ENCODE measurements at regions not wholly inside any gene's neighbourhood (a gene's known extent, or its start where the extent isn't known, plus 50 kb on each side); places are given as distances from the start of the nearest gene placed in this dataset.

DNA sequence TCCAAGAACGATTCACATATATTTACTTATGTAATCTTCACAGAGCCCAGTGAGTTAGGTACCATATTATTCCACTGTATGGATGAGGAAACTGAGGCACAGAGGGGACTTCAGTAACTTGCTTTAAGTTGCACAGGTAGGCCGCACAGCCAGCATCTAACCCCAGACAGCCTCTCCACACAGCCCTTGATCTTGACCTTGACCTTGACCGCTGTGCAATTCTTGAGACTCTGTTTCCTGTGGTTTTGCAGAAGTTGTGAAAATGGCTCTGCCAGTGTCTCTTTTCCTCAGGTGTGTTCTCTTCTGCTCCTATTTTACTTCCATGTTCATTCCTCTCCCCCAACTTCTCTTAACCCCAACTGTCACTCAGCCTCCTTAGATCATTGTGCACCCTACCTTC, 206.5 kb downstream of the SOX11 start:
- H3K9me3 ChIP-seq, result no peaks in the 10 kb centered on the region
- no peaks in the 10 kb centered on the region for H3K27me3 ChIP-seq
- H3K4me1 ChIP-seq, result no peaks in the 10 kb centered on the region
- H3K36me3 ChIP-seq, result no peaks in the 10 kb centered on the region
- WGBS, result 87% methylated on average over 3 of the region's 3 CpGs
- intact Hi-C loops (cut with DNase I), result no loop called here
- no peak overlapping the region for H3K4me3 ChIP-seq
- TF ChIP-seq POLR2A (IDR thresholded peaks at IDR 0.05; ENCODE audit: low read depth) (no peak), POLR2AphosphoS5 (IDR thresholded peaks at IDR 0.05) (no peak), EP300 (IDR thresholded peaks at IDR 0.05) (no peak)
- TF ChIP-seq, protein P1, sequence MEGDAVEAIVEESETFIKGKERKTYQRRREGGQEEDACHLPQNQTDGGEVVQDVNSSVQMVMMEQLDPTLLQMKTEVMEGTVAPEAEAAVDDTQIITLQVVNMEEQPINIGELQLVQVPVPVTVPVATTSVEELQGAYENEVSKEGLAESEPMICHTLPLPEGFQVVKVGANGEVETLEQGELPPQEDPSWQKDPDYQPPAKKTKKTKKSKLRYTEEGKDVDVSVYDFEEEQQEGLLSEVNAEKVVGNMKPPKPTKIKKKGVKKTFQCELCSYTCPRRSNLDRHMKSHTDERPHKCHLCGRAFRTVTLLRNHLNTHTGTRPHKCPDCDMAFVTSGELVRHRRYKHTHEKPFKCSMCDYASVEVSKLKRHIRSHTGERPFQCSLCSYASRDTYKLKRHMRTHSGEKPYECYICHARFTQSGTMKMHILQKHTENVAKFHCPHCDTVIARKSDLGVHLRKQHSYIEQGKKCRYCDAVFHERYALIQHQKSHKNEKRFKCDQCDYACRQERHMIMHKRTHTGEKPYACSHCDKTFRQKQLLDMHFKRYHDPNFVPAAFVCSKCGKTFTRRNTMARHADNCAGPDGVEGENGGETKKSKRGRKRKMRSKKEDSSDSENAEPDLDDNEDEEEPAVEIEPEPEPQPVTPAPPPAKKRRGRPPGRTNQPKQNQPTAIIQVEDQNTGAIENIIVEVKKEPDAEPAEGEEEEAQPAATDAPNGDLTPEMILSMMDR (IDR thresholded peaks at IDR 0.05), result no peak
- peak; percentile 57 for DNase-seq (ENCODE audit: extremely low spot score)
- H3K27ac ChIP-seq (replicated peaks in 1 of 4), result no peak overlapping the region

DNA sequence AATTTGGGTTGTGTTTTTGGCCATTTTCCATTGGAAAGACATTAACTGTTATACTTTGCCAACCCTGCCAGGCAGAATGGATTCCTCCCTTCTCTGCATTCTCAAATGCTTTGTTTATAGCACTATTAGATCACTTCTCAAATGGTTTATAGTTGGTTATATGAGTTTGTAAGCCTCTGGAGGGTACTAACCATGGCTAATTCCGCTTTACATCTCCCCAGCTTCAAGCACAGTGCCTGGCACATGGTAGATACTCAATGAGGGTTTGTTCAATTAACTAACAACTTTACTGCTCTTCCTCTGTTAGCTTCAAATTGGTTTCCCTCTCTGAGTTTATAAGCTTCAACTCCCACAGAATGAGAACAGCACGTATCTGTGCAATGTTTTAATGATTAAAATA, 213.5 kb downstream of the SOX11 start:
- no peaks in the 10 kb centered on the region for H3K9me3 ChIP-seq
- 77% methylated on average over 2 of the region's 2 CpGs for WGBS
- no peaks in the 10 kb centered on the region for H3K27me3 ChIP-seq
- no peak for DNase-seq (ENCODE audit: extremely low spot score)
- no peaks in the 10 kb centered on the region for H3K4me1 ChIP-seq
- TF ChIP-seq EP300 (IDR thresholded peaks at IDR 0.05) (no peak), POLR2AphosphoS5 (IDR thresholded peaks at IDR 0.05) (no peak), POLR2A (IDR thresholded peaks at IDR 0.05; ENCODE audit: low read depth) (no peak)
- TF ChIP-seq, protein P1 (IDR thresholded peaks at IDR 0.05), result no peak
- intact Hi-C loops (cut with DNase I), result no loop called here
- no peak overlapping the region for H3K27ac ChIP-seq (replicated peaks in 1 of 4)
- no peaks in the 10 kb centered on the region for H3K36me3 ChIP-seq
- H3K4me3 ChIP-seq, result no peak overlapping the region

DNA sequence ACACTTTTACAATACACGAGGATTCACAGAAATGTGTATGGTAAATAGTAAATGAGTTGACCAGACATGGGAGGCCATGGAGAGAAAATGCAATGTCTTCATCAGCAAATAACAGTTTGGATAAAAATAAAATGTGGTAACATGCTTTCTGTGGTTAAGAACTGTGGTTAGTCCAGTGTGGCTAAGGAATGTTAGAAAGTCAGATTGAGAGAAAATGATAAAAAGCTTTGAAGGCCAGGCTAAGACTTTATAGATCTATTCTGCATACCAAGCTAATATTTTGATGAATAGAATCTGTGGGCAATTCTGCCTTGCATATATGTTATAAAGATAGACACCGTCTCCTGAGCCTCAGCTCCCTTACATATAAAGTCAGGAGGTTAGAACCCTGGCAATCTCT, 215.9 kb downstream of the SOX11 start:
- no peaks in the 10 kb centered on the region for H3K4me1 ChIP-seq
- no peaks in the 10 kb centered on the region for H3K9me3 ChIP-seq
- H3K27ac ChIP-seq (replicated peaks in 1 of 4), result no peak overlapping the region
- H3K36me3 ChIP-seq, result no peaks in the 10 kb centered on the region
- intact Hi-C loops (cut with DNase I), result no loop called here
- no peak overlapping the region for H3K4me3 ChIP-seq
- H3K27me3 ChIP-seq, result no peaks in the 10 kb centered on the region
- TF ChIP-seq POLR2AphosphoS5 (IDR thresholded peaks at IDR 0.05) (no peak), EP300 (IDR thresholded peaks at IDR 0.05) (no peak)
- no peak for DNase-seq (ENCODE audit: extremely low spot score)
- 86% methylated on average over 2 of the region's 2 CpGs for WGBS

DNA sequence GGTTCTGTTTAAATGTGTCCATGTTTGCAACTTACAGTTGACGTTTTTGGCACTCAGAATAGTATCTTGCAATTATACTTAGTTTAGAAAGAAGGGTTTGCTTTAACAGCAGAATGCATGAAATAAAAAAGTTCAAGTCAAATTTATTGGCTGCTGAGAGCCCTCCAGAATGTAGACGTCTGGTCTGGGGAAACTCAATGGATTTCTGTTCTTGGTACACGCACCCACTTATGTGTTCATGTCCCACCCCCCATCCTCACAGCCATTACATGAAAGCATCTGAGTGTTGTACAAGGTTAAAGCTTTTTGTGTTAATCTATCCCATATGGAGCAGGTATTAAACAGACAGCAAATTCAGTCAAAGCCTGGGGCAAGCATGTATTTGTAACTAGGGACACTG, 219.5 kb downstream of the SOX11 start:
- 55% methylated on average over 3 of the region's 3 CpGs for WGBS
- no peak overlapping the region for H3K27ac ChIP-seq (replicated peaks in 1 of 4)
- H3K4me3 ChIP-seq, result no peak overlapping the region
- TF ChIP-seq POLR2A (IDR thresholded peaks at IDR 0.05; ENCODE audit: low read depth) (no peak), EP300 (IDR thresholded peaks at IDR 0.05) (no peak), POLR2AphosphoS5 (IDR thresholded peaks at IDR 0.05) (no peak)
- TF ChIP-seq, protein P1 (IDR thresholded peaks at IDR 0.05), result no peak
- DNase-seq (ENCODE audit: extremely low spot score), result no peak
- H3K36me3 ChIP-seq, result no peaks in the 10 kb centered on the region
- intact Hi-C loops (cut with DNase I), result no loop called here
- H3K4me1 ChIP-seq, result peaks cover 0 to 9% (median 5%) of the 10 kb centered on the region in 4 donors
- no peaks in the 10 kb centered on the region for H3K9me3 ChIP-seq
- H3K27me3 ChIP-seq, result no peaks in the 10 kb centered on the region

DNA sequence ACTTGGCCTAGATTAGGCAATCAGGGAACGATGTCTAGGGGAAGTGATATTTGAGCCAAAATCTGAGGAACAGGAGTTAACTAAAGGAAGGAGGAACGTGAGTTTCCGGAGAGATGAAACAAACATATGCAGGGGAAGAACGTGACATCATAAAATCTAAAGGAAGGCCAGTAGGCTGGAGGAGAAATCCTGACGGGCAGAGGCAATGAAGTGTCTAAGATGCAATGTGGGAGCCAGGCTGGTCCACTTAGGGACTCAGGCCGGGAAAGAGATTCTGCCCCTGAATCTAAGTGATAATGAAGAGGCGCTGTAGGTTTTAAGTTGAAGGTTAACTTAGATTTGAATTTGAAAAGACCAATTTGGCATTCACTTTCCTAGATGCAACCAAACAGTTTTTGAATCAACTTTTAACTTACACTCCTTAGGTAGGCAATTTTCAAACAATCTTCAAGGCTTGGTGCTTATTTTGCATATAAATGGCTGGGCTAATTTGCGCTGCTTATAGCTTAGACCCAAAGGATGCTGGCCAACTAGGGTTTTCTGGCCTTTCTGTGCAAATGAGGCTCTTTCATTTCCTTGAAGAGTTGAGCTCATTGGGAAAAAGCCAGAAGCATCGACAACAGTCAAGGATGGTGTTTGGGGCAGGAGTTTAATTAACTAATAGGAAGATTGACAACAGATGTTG, 221.7 kb downstream of the SOX11 start:
- intact Hi-C loops (cut with DNase I), result no loop called here
- Histone ChIP-seq H3K27me3 (no peaks in the 10 kb centered on the region), H3K27ac (replicated peaks in 1 of 4) (no peak overlapping the region), H3K36me3 (no peaks in the 10 kb centered on the region), H3K9me3 (peaks cover 0 to 8% (median 0%) of the 10 kb centered on the region in 4 donors), H3K4me1 (peaks cover 0 to 9% (median 5%) of the 10 kb centered on the region in 4 donors), H3K4me3 (no peak overlapping the region)
- peak; percentile 37 for DNase-seq (ENCODE audit: extremely low spot score)
- 83% methylated on average over 9 of the region's 9 CpGs for WGBS
- TF ChIP-seq POLR2A (IDR thresholded peaks at IDR 0.05; ENCODE audit: low read depth) (no peak), POLR2AphosphoS5 (IDR thresholded peaks at IDR 0.05) (no peak), EP300 (IDR thresholded peaks at IDR 0.05) (no peak)
- TF ChIP-seq, protein P1 (IDR thresholded peaks at IDR 0.05), result no peak
